GM12801 (cell line): ENCODE measurements at regions not wholly inside any gene's neighbourhood (a gene's known extent, or its start where the extent isn't known, plus 50 kb on each side); places are given as distances from the start of the nearest gene placed in this dataset.

Source experiments
- TF ChIP-seq, protein P1 (sequence below): IDR thresholded peaks from one replicate; pipeline ENCODE4 v1.5.1; 2011; ENCODE audit warnings: control low read depth; ENCODE audit not compliant: insufficient read length; ENCODE audit errors: extremely low read depth

DNA sequence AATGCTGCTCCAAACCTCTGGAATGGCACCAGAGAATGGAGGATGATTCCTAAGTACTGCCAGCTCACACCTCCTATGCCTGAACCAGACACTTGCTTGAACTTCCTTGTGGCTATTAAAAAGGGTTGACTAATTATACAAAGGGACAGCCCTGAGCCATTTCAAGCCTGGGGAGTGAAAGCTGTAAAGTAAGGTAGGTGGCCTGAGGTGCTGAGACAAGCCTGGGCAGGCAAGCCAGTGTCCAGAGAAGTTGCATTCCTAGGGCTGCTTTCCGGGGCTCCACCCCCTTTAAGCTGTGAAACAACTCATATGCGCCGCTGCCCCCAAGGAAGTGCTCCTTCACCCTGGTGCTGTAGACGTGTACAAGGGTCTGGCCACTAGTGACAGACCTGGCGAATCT, 79.9 kb upstream of the SLC1A3 start:
- TF ChIP-seq, protein P1, sequence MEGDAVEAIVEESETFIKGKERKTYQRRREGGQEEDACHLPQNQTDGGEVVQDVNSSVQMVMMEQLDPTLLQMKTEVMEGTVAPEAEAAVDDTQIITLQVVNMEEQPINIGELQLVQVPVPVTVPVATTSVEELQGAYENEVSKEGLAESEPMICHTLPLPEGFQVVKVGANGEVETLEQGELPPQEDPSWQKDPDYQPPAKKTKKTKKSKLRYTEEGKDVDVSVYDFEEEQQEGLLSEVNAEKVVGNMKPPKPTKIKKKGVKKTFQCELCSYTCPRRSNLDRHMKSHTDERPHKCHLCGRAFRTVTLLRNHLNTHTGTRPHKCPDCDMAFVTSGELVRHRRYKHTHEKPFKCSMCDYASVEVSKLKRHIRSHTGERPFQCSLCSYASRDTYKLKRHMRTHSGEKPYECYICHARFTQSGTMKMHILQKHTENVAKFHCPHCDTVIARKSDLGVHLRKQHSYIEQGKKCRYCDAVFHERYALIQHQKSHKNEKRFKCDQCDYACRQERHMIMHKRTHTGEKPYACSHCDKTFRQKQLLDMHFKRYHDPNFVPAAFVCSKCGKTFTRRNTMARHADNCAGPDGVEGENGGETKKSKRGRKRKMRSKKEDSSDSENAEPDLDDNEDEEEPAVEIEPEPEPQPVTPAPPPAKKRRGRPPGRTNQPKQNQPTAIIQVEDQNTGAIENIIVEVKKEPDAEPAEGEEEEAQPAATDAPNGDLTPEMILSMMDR, result no peak

DNA sequence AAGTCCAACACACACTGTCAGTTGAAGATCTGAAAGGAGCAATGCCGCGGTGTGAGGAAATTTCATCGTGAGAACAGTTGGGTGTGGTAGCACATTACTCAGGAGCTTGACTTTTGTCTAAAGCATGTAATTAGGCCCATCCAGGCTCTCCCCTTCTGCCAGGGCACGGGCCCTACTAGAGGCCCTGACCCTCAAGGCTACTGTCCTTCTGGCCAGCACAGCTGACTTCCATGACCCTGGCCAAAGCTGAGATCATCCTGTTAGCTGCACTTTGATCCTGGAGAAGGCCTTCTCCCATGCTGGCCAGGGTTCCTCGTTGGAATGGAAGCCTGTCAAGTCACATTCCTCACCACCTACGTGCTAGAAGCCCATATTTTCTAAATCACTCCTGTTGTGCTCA, 77.8 kb upstream of the SLC1A3 start:
- TF ChIP-seq, protein P1, result no peak

DNA sequence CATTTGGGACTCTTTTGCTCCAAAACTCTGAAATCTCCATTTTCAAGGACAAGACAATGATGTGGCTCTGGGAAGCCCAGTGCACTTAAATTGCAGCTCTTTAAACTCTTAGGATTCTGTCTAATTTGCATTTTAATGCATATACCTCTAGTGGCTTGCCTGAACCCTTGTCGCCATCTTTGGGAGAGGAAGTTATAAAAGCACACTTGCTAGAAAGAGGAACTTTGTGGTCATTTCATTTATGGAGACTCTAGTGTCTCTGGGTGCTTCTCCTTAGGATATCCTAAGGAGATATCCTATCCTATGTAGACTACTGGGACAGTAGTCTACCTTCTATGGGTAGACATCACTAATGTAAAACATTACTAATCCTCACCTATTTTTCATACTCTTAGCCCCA, 77.3 kb upstream of the SLC1A3 start:
- TF ChIP-seq, protein P1, result no peak

DNA sequence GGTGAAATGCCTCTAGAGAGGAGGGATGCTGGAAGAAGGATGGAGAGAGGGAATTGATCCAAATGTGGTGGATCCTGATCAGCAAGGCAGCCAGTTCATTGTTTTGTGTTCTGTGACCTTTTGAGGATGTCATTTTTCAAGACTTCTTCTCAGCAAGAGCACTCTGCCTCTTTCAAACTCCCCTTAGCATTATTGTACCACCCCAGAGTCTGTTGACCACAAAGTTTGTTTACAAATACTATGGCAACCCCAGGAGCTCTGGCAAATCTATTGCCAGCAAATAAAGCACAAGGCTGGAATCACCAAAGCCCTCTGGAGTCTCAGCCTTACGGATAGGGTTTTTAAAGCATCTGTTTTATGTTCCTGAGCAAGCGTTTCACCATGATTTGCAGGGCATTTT, 76.2 kb upstream of the SLC1A3 start:
- TF ChIP-seq, protein P1, result no peak

DNA sequence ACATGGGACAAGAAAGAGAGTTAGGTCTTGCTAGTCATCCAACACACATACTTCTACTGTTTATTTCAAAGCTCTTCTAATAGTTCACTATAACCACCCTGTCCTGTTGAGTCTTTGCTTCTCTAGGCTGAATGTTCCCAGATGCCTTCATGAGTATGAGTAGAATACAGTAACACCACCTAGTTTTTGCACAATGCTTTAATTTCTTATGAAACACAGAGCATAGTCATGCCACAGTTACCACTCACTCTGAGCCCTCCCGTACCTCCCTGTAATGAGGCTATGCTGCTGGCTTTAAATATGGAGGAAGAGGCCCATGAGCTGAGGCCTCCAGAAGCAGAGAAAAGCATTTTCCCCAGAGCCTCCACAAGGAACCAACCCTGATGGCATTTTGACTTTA, 75.0 kb upstream of the SLC1A3 start:
- TF ChIP-seq, protein P1, result no peak

DNA sequence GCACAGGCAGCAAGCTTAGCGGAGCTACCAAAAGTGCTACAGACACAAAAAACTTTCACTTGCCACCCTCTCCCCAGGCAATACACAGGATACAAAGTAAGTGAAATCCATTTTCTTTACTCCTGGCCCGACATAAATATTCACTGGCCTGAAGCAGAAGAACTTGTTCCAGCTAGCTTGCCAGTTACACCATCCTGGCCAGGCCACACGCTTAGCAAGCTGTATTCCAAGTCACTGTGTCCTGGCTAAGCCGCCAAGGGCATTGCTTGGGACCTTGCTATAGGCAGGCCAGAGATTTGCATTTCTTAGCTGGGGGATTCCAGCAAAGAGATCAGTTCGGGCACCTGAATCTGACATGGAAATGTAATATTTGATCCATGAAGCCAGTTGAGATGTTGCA, 71.0 kb upstream of the SLC1A3 start:
- TF ChIP-seq, protein P1, result no peak

DNA sequence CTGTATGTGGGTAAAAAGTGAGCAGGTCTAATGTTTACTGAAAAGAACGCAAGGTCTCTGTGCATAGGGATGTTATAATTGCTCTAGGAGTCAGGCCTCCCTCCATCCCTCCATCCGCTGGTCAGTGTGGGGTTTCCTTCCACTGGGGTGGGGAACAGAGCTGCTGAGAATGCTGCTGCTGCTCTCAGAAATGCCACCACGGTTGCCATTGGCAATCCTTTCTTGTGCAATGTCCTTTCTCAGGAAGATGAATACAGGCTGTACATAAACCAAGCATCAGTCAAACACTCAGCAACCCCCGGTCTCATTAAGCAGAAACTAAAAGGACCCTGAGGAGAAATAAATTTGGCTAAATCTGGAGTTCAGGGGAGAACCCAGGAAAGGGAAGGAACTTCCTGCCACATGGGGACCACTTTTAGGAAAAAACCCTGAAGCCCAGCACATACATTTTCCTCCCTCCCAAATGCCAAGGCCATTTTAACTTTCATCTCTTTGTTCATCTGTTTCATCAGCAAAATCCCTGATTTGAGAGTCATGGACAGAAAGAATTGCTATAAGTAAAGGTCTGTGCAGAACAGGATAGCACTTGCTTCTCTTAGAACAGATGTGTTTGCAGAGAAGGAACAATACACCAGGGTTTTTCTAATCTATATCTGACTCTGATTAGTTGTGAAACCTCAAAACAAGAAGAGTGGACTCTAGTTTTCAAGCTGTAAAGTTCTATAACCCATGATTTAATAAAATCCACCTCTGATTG, 70.4 kb upstream of the SLC1A3 start:
- TF ChIP-seq, protein P1, result no peak
